CD4-positive, alpha-beta T cell (primary cell): ENCODE measurements at regions not wholly inside any gene's neighbourhood (a gene's known extent, or its start where the extent isn't known, plus 50 kb on each side); places are given as distances from the start of the nearest gene placed in this dataset.

Experiments
- ATAC-seq: fragments of 200-7000 bp; cut with Tn5 transposase; one replicate; pipeline ENCODE4 v1.10.0; 2022; ENCODE audit warnings: mild to moderate bottlenecking; ENCODE audit not compliant: poor library complexity
- CTCF ChIA-PET: fragments of 350-600 bp; sonication (Branson Sonifier 250); formaldehyde crosslinking; loops from one replicate; lab custom pipeline; 2021; ENCODE audit warnings: antibody characterized with exemption, inconsistent platforms; lab: Charles Lee
- POLR2A ChIA-PET: fragments of 350-600 bp; sonication (Branson Sonifier 250); formaldehyde crosslinking; loops from one replicate; lab custom pipeline; 2021; ENCODE audit warnings: antibody characterized with exemption, inconsistent platforms; lab: Charles Lee
- DNase-seq, 14 experiments: peaks; one replicate each; pipeline ENCODE4 v3.0.0-alpha.2; 2013 to 2020; ENCODE audit warnings: mixed read lengths in 2 of 14
- H3K27ac ChIP-seq, 2 donors: one replicate each; pipeline versions ENCODE4 v1.5.1 to v1.7.0; 2013; ENCODE audit warnings: low read length in 2 of 2, low read depth in 1 of 2, mild to moderate bottlenecking in 1 of 2
- H3K27me3 ChIP-seq, 2 experiments: 1 replicate in 1 of 2; 2 replicates in 1 of 2; pipeline versions ENCODE4 v1.6.1 to v1.7.0; 2013; ENCODE audit warnings: low read length in 2 of 2, control low read depth in 1 of 2, mild to moderate bottlenecking in 1 of 2, moderate library complexity in 1 of 2; ENCODE audit not compliant: insufficient read depth in 2 of 2, control insufficient read depth in 1 of 2
- H3K36me3 ChIP-seq: one replicate; pipeline ENCODE4 v1.6.1; 2013; ENCODE audit warnings: low read length, control low read depth; ENCODE audit not compliant: insufficient read depth
- H3K4me1 ChIP-seq: one replicate; pipeline ENCODE4 v1.6.1; 2013; ENCODE audit warnings: low read length, control low read depth; ENCODE audit not compliant: insufficient read depth
- H3K4me3 ChIP-seq: one replicate; pipeline ENCODE4 v1.5.1; 2013; ENCODE audit warnings: mild to moderate bottlenecking, low read length, moderate library complexity
- H3K9me3 ChIP-seq, 2 experiments: 1 replicate in 1 of 2; 2 replicates in 1 of 2; pipeline versions ENCODE4 v1.6.1 to v1.7.0; 2013; ENCODE audit warnings: low read length in 2 of 2, mild to moderate bottlenecking in 2 of 2, control low read depth in 1 of 2, moderate library complexity in 1 of 2; ENCODE audit not compliant: control insufficient read depth in 1 of 2, insufficient read depth in 1 of 2
- H3K27ac Mint-ChIP-seq: one replicate; pipeline ENCODE4 v1.8.0; 2020; ENCODE audit warnings: mixed read lengths
- H3K27me3 Mint-ChIP-seq: one replicate; pipeline ENCODE4 v1.8.0; 2021; ENCODE audit warnings: mixed read lengths
- H3K36me3 Mint-ChIP-seq: one replicate; pipeline ENCODE4 v1.8.0; 2021; ENCODE audit warnings: low read depth, mixed read lengths
- H3K4me1 Mint-ChIP-seq: one replicate; pipeline ENCODE4 v1.8.0; 2021; ENCODE audit warnings: low read depth, mixed read lengths
- H3K4me3 Mint-ChIP-seq: one replicate; pipeline ENCODE4 v1.8.0; 2020; ENCODE audit warnings: mild to moderate bottlenecking, mixed read lengths
- H3K9me3 Mint-ChIP-seq: one replicate; pipeline ENCODE4 v1.8.0; 2020; ENCODE audit warnings: mixed read lengths
- intact Hi-C, 2 experiments: fragments of 100-400 bp; cut with DNase I in 1 of 2; cut with micrococcal nuclease in 1 of 2; formaldehyde crosslinking; loops; one replicate each; pipeline versions ENCODE4 v1.15.1 to v1.9.0; 2023 to 2025; cut with DNase I, micrococcal nuclease
- TF ChIP-seq, protein P1 (sequence below): fragments of 200-600 bp; IDR thresholded peaks from one replicate; pipeline ENCODE4 v1.8.0; 2022; ENCODE audit warnings: antibody characterized with exemption, mild to moderate bottlenecking

DNA sequence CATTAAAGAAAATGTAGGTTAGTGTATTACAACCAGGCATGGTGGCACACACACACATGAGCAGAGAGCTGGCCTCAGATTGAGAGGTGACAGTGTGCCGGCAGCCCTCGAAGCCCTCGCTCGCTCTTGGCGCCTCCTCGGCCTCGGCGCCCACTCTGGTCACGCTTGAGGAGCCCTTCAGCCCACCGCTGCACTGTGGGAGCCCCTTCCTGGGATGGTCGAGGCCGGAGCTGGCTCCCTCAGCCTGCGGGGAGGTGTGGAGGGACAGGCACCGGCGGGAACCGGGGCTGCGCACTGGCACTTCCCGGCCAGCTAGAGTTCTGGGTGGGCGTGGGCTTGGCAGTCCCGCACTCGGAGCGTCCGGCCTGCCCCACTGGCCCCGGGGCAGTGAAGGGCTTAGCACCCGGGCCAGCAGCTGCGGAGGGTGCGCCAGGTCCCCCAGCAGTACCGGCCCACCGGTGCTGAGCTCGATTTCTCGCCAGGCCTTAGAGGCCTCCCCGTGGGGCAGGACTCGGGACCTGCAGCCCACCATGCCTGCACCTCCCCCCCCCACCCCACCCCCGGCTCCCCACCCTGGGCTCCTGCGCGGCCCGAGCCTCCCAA is 80.4 kb upstream of the TMEM158 start:
- Mint-ChIP-seq H3K4me1 (no peaks in the 10 kb centered on the region), H3K27me3 (peaks cover 14% of the 10 kb centered on the region), H3K27ac (no peak overlapping the region), H3K4me3 (no peak overlapping the region), H3K9me3 (peaks cover 3% of the 10 kb centered on the region), H3K36me3 (no peaks in the 10 kb centered on the region)
- Histone ChIP-seq H3K27ac (no peak overlapping the region), H3K27me3 (peaks cover under 1 to 3% of the 10 kb centered on the region in 2 experiments), H3K9me3 (peaks cover 13% of the 10 kb centered on the region in 2 experiments), H3K36me3 (no peaks in the 10 kb centered on the region), H3K4me1 (no peaks in the 10 kb centered on the region), H3K4me3 (no peak overlapping the region)
- no peak for DNase-seq
- ChIA-PET CTCF (no interaction called here), POLR2A (no interaction called here)
- TF ChIP-seq, protein P1, sequence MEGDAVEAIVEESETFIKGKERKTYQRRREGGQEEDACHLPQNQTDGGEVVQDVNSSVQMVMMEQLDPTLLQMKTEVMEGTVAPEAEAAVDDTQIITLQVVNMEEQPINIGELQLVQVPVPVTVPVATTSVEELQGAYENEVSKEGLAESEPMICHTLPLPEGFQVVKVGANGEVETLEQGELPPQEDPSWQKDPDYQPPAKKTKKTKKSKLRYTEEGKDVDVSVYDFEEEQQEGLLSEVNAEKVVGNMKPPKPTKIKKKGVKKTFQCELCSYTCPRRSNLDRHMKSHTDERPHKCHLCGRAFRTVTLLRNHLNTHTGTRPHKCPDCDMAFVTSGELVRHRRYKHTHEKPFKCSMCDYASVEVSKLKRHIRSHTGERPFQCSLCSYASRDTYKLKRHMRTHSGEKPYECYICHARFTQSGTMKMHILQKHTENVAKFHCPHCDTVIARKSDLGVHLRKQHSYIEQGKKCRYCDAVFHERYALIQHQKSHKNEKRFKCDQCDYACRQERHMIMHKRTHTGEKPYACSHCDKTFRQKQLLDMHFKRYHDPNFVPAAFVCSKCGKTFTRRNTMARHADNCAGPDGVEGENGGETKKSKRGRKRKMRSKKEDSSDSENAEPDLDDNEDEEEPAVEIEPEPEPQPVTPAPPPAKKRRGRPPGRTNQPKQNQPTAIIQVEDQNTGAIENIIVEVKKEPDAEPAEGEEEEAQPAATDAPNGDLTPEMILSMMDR: no peak
- no peak for ATAC-seq
- intact Hi-C loops: no loop called here

DNA sequence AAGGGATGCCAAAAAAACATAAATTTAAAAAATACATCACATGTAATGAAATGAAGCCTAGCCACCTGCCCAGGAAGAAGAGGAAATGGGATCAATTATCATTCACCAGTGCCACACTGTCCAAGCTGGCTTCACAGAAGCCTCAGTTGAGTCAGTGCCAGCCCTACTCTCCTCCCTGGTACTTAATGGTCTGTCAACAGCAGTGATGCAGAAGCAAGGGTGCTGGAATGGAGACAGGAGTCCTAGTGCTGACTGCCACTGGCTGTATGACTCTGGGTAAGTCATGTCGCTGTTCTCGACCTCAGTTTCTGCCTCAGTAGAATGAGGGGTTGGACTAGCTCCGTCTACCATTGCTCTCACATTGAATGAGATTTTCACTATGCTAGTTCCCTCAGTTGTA is 78.5 kb upstream of the LARS2 start:
- Mint-ChIP-seq H3K27ac (no peak overlapping the region), H3K36me3 (no peaks in the 10 kb centered on the region), H3K9me3 (no peaks in the 10 kb centered on the region), H3K4me1 (no peaks in the 10 kb centered on the region), H3K27me3 (peaks cover 31% of the 10 kb centered on the region), H3K4me3 (no peak overlapping the region)
- ChIA-PET POLR2A (no interaction called here), CTCF (no interaction called here)
- Histone ChIP-seq H3K36me3 (no peaks in the 10 kb centered on the region), H3K4me3 (no peak overlapping the region), H3K9me3 (peaks cover 0 to 5% of the 10 kb centered on the region in 2 experiments), H3K27me3 (peaks cover 3 to 10% of the 10 kb centered on the region in 2 experiments), H3K4me1 (no peaks in the 10 kb centered on the region), H3K27ac (no peak overlapping the region)
- intact Hi-C loops: no loop called here
- ATAC-seq: no peak
- TF ChIP-seq, protein P1: no peak
- no peak for DNase-seq

DNA sequence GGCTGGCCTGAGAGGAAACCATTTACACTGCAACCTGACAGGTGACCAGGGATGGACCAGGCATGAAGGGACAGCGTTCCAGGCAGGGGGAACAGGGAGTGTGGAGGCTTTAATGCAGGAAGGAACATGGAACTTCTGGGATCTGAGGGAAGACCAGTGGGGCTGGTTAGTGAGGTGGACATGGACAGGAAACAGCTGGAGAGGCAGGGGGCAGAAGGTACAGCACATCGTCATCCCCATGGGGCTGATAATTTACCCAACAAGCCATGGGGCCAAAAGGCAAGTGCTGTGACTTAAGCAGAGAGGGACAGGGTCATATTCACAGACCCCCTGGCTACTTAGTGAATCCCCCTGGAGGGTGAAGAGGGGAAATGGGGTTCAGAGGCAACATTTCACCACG is 77.0 kb upstream of the LARS2 start:
- ChIA-PET POLR2A (no interaction called here), CTCF (no interaction called here)
- Histone ChIP-seq H3K27ac (no peak overlapping the region), H3K36me3 (no peaks in the 10 kb centered on the region), H3K9me3 (peaks cover 0 to 4% of the 10 kb centered on the region in 2 experiments), H3K4me3 (no peak overlapping the region), H3K27me3 (peaks cover 3 to 10% of the 10 kb centered on the region in 2 experiments), H3K4me1 (no peaks in the 10 kb centered on the region)
- TF ChIP-seq, protein P1: no peak
- ATAC-seq (no peak), DNase-seq (no peak)
- Mint-ChIP-seq H3K27ac (no peak overlapping the region), H3K27me3 (peaks cover 31% of the 10 kb centered on the region), H3K4me3 (no peak overlapping the region), H3K9me3 (no peaks in the 10 kb centered on the region), H3K4me1 (no peaks in the 10 kb centered on the region), H3K36me3 (no peaks in the 10 kb centered on the region)
- intact Hi-C loops: no loop called here
